Breast epithelium (tissue), 4 donors: ENCODE measurements at regions not wholly inside any gene's neighbourhood (a gene's known extent, or its start where the extent isn't known, plus 50 kb on each side); places are given as distances from the start of the nearest gene placed in this dataset.
A peak's percentile ranks its signal among the peaks of the same experiment; 100 is the strongest.

ENCODE experiments used
- DNase-seq, 2 donors: peaks; one replicate each; pipeline ENCODE4 v3.0.0-alpha.2; 2019; ENCODE audit warnings: low spot score in 2 of 2
- H3K27ac ChIP-seq, 2 donors: fragments of 200-600 bp; sonication (generic) in 1 of 2; one replicate each; pipeline ENCODE4 v1.5.1; 2016 to 2019; ENCODE audit warnings: mild to moderate bottlenecking in 1 of 2
- H3K27me3 ChIP-seq, 2 donors: fragments of 200-600 bp; sonication (generic) in 1 of 2; one replicate each; pipeline versions ENCODE4 v1.5.1 to v1.6.0; 2017 to 2019; ENCODE audit warnings: control low read depth in 1 of 2, mild to moderate bottlenecking in 1 of 2
- H3K36me3 ChIP-seq: fragments of 200-600 bp; one replicate; pipeline ENCODE4 v1.5.1; 2019
- H3K4me1 ChIP-seq, 2 donors: fragments of 200-600 bp; sonication (generic); one replicate each; pipeline ENCODE4 v1.5.1; 2016 to 2019; ENCODE audit warnings: control low read depth in 1 of 2
- H3K4me3 ChIP-seq, 3 donors: fragments of 200-600 bp; sonication (generic); 1 replicate in 2 of 3; 2 replicates in 1 of 3; pipeline ENCODE4 v1.5.1; 2016 to 2019; ENCODE audit warnings: mild to moderate bottlenecking in 3 of 3, moderate library complexity in 2 of 3
- H3K9me3 ChIP-seq, 2 donors: fragments of 200-600 bp; sonication (generic) in 1 of 2; one replicate each; pipeline ENCODE4 v1.5.1; 2016 to 2019; ENCODE audit warnings: control low read depth in 1 of 2
- CTCF ChIP-seq, 3 donors: fragments of 450-650 bp; IDR thresholded peaks; one replicate each; pipeline ENCODE4 v1.5.1; 2016 to 2017; ENCODE audit warnings: antibody characterized with exemption in 3 of 3, mild to moderate bottlenecking in 3 of 3, moderate library complexity in 3 of 3
- POLR2A ChIP-seq: fragments of 450-650 bp; IDR thresholded peaks from one replicate; pipeline ENCODE4 v1.6.1; 2016; ENCODE audit warnings: antibody characterized with exemption, mild to moderate bottlenecking, moderate library complexity
- POLR2AphosphoS5 ChIP-seq, 3 donors: sonication (generic); formaldehyde crosslinking; IDR thresholded peaks; one replicate each; pipeline ENCODE4 v1.6.1; 2017; ENCODE audit warnings: antibody characterized with exemption in 3 of 3
- intact Hi-C: fragments of 100-400 bp; cut with DNase I; formaldehyde crosslinking; loops from one replicate; pipeline ENCODE4 v1.15.1; 2023; ENCODE audit warnings: low total_unique reads

DNA sequence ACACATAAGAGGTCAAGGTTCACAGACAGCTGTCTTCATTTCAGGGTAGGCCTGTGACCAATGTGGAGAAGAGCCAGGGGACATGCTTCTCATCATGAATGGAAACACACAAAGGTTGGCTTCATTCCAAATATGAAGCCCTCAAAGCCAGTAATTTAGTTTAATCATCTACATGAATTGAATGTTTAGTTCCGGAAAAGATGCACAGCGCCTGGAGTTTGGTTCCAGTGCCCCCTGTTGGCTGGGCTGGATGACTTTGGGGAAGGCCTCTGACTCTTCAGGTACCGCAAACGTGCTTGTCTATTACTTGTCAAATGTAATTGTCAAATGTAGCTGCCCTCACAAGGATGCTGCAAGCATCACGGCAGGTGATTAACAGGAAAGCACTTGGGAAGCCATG lies 130.7 kb downstream of the ADRA2A start:
- Histone ChIP-seq H3K4me3 (no peak overlapping the region), H3K27ac (no peak overlapping the region), H3K36me3 (no peaks in the 10 kb centered on the region), H3K4me1 (no peaks in the 10 kb centered on the region), H3K9me3 (no peaks in the 10 kb centered on the region), H3K27me3 (no peaks in the 10 kb centered on the region)
- TF ChIP-seq CTCF (IDR thresholded peaks at IDR 0.05): peak in 2 of 3 donors; percentile 16 to 36
- TF ChIP-seq POLR2A: no peak
- DNase-seq: no peak
- intact Hi-C loops: no loop called here

- intact Hi-C loops: no loop called here
- TF ChIP-seq POLR2AphosphoS5 (IDR thresholded peaks at IDR 0.05): no peak
- TF ChIP-seq CTCF (IDR thresholded peaks at IDR 0.05): no peak
- no peak for TF ChIP-seq POLR2A
- DNase-seq: no peak
- H3K9me3 ChIP-seq: peaks cover 0 to 9% of the 10 kb centered on the region in 2 donors
- H3K27me3 ChIP-seq: no peaks in the 10 kb centered on the region
- no peak overlapping the region for H3K27ac ChIP-seq
- no peaks in the 10 kb centered on the region for H3K36me3 ChIP-seq
- H3K4me1 ChIP-seq: no peaks in the 10 kb centered on the region
- H3K4me3 ChIP-seq: no peak overlapping the region
Observed at GRCh38 chr10:111208951-111209350, 132.1 kb downstream of the ADRA2A start.

DNA sequence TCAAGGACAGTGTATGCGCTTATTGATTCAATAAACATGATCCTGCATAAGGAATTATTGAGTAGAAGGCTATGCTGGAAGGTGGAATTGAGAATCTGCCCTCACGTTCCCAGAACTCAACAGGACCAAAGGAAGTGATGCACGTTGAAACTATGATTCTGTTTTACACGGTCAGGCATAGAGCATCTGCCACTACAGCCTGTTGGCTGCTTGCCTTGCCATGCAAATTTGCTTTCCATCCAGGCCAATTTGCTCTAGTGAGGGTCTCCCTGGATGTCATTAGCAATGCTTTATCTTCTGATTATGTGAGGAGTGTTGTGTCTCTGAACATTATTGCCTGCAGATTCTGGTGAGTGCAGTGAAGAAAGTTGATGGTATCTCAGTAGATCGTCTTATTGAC lies 132.9 kb downstream of the ADRA2A start:
- TF ChIP-seq POLR2AphosphoS5 (IDR thresholded peaks at IDR 0.05) (no peak), CTCF (IDR thresholded peaks at IDR 0.05) (no peak), POLR2A (no peak)
- no peak for DNase-seq
- no peak overlapping the region for H3K4me3 ChIP-seq
- H3K27me3 ChIP-seq: no peaks in the 10 kb centered on the region
- intact Hi-C loops: no loop called here
- no peaks in the 10 kb centered on the region for H3K4me1 ChIP-seq
- H3K9me3 ChIP-seq: peaks cover 0 to 10% of the 10 kb centered on the region in 2 donors
- H3K36me3 ChIP-seq: no peaks in the 10 kb centered on the region
- H3K27ac ChIP-seq: no peak overlapping the region

GRCh38 chr10:111211241-111211640 lies 134.4 kb downstream of the ADRA2A start:
- TF ChIP-seq POLR2A: no peak
- TF ChIP-seq POLR2AphosphoS5 (IDR thresholded peaks at IDR 0.05): no peak
- no peak for TF ChIP-seq CTCF (IDR thresholded peaks at IDR 0.05)
- DNase-seq: no peak
- H3K27me3 ChIP-seq: no peaks in the 10 kb centered on the region
- H3K27ac ChIP-seq: no peak overlapping the region
- H3K9me3 ChIP-seq: peaks cover 0 to 10% of the 10 kb centered on the region in 2 donors
- H3K4me3 ChIP-seq: no peak overlapping the region
- no peaks in the 10 kb centered on the region for H3K36me3 ChIP-seq
- no peaks in the 10 kb centered on the region for H3K4me1 ChIP-seq
- intact Hi-C loops: no loop called here

DNA sequence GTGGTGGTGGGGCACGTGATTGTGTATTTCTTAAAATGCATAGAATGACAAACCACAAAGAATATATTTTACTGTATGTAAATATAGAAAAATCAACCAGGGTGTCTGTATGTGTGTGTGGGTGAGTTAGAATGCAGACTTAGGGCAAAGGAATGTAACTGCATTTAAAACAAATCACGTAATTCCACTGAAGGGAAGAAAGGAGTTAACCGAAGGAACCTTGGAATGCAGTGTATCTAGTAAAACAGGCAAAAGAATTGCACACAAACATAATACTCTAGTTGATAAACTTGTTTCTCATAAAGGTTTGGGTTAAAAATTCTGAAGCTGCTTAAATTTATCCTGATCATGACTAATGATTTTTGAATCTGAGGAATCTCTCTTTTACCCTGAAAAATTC lies 134.9 kb downstream of the ADRA2A start:
- Histone ChIP-seq H3K27me3 (no peaks in the 10 kb centered on the region), H3K36me3 (no peaks in the 10 kb centered on the region), H3K27ac (no peak overlapping the region), H3K4me3 (no peak overlapping the region), H3K4me1 (no peaks in the 10 kb centered on the region), H3K9me3 (peaks cover 0 to 10% of the 10 kb centered on the region in 2 donors)
- intact Hi-C loops: no loop called here
- no peak for DNase-seq
- TF ChIP-seq POLR2A: no peak
